ENCODE measurements at regions not wholly inside any gene's neighbourhood (a gene's known extent, or its start where the extent isn't known, plus 50 kb on each side); places are given as distances from the start of the nearest gene placed in this dataset.
"Not testable (repeated sequence)": the region's sequence is repeated elsewhere in the genome, so short reads cannot be mapped to it uniquely, and the experiment has no call there.

- TF ChIP-seq, protein P1, sequence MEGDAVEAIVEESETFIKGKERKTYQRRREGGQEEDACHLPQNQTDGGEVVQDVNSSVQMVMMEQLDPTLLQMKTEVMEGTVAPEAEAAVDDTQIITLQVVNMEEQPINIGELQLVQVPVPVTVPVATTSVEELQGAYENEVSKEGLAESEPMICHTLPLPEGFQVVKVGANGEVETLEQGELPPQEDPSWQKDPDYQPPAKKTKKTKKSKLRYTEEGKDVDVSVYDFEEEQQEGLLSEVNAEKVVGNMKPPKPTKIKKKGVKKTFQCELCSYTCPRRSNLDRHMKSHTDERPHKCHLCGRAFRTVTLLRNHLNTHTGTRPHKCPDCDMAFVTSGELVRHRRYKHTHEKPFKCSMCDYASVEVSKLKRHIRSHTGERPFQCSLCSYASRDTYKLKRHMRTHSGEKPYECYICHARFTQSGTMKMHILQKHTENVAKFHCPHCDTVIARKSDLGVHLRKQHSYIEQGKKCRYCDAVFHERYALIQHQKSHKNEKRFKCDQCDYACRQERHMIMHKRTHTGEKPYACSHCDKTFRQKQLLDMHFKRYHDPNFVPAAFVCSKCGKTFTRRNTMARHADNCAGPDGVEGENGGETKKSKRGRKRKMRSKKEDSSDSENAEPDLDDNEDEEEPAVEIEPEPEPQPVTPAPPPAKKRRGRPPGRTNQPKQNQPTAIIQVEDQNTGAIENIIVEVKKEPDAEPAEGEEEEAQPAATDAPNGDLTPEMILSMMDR (IDR thresholded peaks at IDR 0.05; ENCODE audit: low read depth, low read length, missing control alignments): no peak
These were observed 57.0 kb downstream of the MSTN start for GRCh38 chr2:190005513-190005912.

DNA sequence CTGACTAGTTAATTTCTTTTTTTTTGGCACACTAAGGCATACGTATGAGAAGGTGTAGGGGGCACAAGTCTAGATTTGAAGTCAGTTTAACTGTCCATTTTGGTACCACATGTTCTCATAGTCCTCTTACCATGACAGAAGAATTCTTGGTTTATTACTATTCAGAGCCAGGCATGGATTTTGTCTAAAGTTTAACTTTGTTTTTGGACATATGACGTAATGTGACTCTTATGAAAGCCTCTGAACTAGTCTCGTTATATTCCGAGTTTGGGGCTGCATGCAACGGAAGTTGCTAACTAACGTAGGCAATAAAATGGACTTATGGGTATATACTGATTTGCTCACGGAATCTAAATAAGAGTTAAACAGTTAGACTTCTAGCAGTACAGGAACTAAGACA lies 62.9 kb downstream of the MSTN start:
- no peak for DNase-seq (ENCODE audit: low read depth)
- in situ Hi-C loops (cut with HindIII; ENCODE audit: low sequenced_read_pairs): loop anchor here (5.0 kb wide), 1 partner anchor 57 kb away; no protein-coding TSS in a partner anchor
- no peak overlapping the region for H3K4me3 ChIP-seq (ENCODE audit: low read depth, low read length)
- TF ChIP-seq, protein P1 (IDR thresholded peaks at IDR 0.05; ENCODE audit: low read depth, low read length, missing control alignments): no peak

More at GRCh38 chr2:190005513-190005912, 57.0 kb downstream of the MSTN start:
- no peak overlapping the region for H3K4me3 ChIP-seq (ENCODE audit: low read depth, low read length)
- DNase-seq (ENCODE audit: low read depth): no peak
- in situ Hi-C loops (cut with HindIII; ENCODE audit: low sequenced_read_pairs): no loop called here

DNA sequence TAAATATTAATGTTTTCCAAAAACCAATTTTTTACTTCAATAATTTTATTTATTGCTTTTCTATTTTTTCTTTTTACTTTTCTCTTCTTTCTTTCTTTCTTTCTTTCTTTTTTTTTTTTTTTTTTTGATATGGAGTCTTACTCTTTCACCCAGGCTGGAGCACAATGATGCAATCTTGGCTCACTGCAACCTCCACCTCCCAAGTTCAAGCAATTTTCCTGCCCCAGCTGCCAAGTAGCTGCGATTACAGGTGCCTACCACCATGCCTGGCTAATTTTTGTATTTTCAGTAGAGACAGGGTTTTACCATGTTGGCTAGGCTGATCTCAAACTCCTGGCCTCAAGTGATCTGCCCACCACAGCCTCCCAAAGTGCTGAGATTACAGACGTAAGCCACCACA lies 63.9 kb downstream of the MSTN start:
- DNase-seq (ENCODE audit: low read depth); H3K4me3 ChIP-seq (ENCODE audit: low read depth, low read length): not testable (repeated sequence)
- in situ Hi-C loops (cut with HindIII; ENCODE audit: low sequenced_read_pairs): loop anchor here (5.0 kb wide), 1 partner anchor 56 kb away; no protein-coding TSS in a partner anchor

DNA sequence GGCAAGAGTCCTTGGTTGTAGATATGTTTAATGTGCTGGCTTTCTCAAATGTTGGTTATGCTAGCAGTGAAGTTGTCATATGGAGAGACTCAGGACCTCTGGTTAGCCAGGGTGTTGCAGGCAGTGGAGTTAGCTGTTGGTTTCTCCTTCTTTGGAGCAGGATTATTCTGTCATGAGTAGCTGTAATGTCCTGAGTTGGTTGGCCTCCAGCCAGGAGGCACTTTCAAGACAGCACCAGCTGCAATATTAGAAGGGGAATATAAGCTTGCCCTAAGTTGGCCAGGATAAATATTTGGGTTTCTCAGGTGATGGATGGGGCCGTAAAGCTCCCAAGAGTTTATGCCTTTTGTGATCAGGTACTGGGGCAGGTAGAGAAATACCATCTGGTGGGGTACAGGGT lies 65.5 kb downstream of the MSTN start:
- in situ Hi-C loops (cut with HindIII; ENCODE audit: low sequenced_read_pairs): loop anchor here (5.0 kb wide), 1 partner anchor 55 kb away; no protein-coding TSS in a partner anchor
- no peak for DNase-seq (ENCODE audit: low read depth)
- TF ChIP-seq, protein P1 (IDR thresholded peaks at IDR 0.05; ENCODE audit: low read depth, low read length, missing control alignments): no peak
- H3K4me3 ChIP-seq (ENCODE audit: low read depth, low read length): no peak overlapping the region

GRCh38 chr2:189995679-189996078 lies 66.8 kb downstream of the MSTN start:
- DNase-seq (ENCODE audit: low read depth): no peak
- TF ChIP-seq, protein P1 (IDR thresholded peaks at IDR 0.05; ENCODE audit: low read depth, low read length, missing control alignments): no peak
- H3K4me3 ChIP-seq (ENCODE audit: low read depth, low read length): no peak overlapping the region
- in situ Hi-C loops (cut with HindIII; ENCODE audit: low sequenced_read_pairs): loop anchor here (5.0 kb wide), 1 partner anchor 53 kb away; no protein-coding TSS in a partner anchor

DNA sequence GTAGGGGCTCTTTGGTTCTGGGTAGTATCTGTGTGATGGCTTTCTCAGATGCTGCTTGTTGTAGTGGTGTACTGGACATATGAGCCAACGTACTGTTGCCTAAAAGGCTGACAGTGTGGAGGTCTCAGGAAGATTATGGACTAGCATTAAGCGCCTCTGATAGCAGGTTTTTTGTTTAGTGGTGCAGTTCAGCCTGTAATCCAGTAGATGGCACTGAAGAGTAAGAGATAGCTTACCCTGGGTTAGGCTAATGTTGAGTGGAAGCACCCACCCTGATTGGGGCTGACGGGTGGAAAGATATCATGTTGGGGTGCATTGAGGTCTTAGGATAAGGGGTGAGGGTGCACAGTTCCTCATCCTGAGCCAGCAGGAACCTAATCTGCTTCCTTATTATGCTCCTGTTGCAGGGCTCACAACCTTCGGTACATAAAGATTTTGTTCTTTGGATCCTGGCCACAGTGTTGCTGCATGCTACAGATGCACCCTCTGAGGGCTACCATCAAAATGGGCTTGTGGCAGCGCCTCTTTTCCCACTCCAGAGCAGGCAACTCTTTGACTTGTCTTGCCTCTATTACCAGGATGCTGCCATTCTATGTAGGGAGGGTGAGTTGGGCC lies 79.6 kb downstream of the MSTN start:
- in situ Hi-C loops (cut with HindIII; ENCODE audit: low sequenced_read_pairs): no loop called here
- TF ChIP-seq, protein P1 (IDR thresholded peaks at IDR 0.05; ENCODE audit: low read depth, low read length, missing control alignments): peak; percentile 52

DNA sequence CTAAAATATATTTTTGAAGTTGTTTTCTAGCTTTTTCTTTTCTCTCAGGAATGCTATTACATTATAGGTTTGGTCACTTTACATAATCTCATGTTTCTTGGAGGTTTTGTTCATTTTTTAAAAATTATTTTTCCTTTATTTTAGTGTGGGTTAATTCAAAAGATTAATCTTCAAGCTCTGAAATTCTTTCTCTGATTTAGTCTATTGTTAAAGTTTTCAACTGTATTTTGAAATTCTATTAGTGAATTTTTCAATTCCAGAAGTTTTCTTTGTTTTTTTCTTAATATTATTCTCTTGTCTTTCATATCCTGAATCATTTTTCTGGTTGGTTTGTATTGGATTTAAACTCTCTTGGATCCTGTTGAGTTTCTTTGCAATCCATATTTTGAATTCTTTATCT lies 80.4 kb downstream of the MSTN start:
- H3K4me3 ChIP-seq (ENCODE audit: low read depth, low read length): no peak overlapping the region
- TF ChIP-seq, protein P1 (IDR thresholded peaks at IDR 0.05; ENCODE audit: low read depth, low read length, missing control alignments): no peak
- DNase-seq (ENCODE audit: low read depth): no peak
- in situ Hi-C loops (cut with HindIII; ENCODE audit: low sequenced_read_pairs): no loop called here

More for the DNA sequence above, 79.6 kb downstream of the MSTN start:
- peak; percentile 0 for DNase-seq (ENCODE audit: low read depth)
- H3K4me3 ChIP-seq (ENCODE audit: low read depth, low read length): no peak overlapping the region

DNA sequence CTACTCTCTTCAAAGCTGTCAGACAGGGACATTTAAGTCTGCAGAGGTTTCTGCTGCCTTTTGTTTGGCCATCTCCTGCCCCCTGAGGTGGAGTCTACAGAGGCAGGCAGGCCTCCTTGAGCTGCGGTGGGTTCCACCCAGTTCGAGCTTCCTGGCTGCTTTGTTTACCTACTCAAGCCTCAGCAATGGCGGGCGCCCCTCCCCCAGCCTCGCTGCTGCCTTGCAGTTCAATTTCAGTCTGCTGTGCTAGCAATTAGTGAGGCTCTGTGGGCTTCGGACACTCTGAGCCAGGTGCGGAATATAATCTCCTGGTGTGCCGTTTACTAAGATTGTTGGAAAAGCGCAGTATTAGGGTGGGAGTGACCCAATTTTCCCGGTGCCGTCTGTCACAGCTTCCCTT lies 86.0 kb downstream of the MSTN start:
- DNase-seq (ENCODE audit: low read depth); H3K4me3 ChIP-seq (ENCODE audit: low read depth, low read length); in situ Hi-C loops (cut with HindIII; ENCODE audit: low sequenced_read_pairs): not testable (repeated sequence)
